ENCODE measurements at regions not wholly inside any gene's neighbourhood (a gene's known extent, or its start where the extent isn't known, plus 50 kb on each side); places are given as distances from the start of the nearest gene placed in this dataset.
"Not testable (repeated sequence)": the region's sequence is repeated elsewhere in the genome, so short reads cannot be mapped to it uniquely, and the experiment has no call there.

DNA sequence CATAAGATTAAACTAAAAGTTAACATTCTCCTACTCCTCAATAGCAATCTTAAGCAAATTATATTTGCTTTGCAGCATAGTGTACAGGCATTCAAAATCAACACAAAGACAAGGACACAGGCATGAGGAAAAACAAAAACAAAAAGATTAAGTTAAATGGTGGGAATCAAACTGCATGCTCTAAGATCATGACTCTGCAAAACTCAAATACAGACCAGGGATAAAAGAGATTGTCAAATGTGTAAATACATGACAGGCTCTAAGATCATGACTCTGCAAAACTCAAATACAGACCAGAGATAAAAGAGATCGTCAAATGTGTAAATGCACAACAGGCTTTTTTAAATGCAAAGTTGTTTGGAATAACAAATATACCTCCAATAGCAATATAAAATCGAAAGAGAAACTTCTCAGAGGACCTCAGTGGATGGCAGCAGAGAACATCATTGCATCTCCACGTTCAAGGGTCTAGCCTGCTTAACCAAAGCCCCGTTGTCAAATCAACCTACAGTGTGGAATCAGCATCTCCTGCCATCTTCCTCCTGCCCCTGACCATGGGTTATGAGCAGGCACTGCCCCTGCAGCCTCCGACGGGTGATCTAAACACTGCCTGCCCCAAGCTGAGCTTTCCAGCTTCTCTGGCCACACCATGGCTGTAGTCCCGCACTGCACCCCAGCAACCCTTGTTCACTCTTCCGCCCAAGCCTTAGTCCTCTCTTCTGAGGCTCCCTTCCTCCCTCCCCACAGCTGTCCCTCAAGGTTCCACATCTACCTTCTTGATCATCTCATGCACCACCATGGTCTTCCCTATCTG is 446.1 kb downstream of the SOX9 start:
- no peak for DNase-seq

DNA sequence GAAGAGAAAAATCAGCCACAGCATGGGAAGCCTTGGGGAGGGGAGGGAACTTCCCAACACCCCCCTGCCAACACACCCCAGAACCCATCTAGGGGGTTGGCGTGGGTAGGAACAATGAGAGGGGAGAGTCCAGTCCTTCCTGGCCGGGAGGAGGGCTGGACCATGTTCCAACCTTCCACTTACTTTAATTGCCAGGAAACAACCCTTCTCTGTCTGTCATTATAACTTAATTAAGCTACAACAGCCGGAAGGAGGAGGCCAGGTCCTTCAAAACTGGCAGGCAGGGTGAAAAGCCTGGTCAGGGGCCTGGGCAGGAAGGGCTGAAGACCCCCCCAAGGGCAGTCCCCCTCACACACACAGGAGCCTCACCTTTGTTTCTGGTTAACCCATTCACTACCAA is 447.0 kb downstream of the SOX9 start:
- no peak for DNase-seq

DNA sequence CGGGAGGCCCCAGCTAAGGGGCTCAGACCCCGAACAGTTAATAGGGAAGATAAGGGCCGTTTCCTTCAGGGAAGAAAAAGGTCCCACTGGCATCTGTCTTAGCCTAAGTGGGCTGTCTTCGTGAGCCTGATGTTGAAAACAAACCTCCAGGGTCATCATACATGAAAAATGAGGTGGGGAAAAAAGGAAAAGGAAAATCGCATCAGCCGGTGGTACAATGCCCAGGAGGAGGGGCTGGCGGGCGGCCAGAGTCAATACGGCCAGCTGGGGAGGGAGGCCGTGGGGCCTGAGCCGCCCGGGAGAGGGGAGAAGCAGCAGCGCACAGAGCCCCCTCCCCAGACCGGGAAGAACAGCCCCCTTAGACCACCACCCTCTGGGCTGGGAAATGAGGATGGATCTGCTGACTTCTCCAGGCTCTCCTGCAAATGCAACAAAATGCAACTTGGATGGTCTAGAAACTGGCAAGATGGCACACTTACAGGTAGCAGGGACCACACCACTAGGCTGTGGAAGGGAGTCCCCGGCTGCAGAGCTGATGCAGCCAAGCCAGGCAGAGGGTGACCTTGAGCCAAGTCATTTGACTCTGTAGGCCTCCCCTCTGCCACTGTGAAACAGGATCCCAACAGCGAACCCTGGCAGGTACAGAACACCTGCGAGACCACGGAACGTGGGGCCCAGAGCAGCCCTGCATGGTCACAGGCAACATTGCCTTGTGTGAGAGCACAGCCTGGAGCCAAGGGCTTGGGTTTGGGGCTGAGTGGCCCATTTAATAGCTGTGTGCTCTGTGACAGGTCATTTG is 448.5 kb downstream of the SOX9 start:
- no peak for DNase-seq

DNA sequence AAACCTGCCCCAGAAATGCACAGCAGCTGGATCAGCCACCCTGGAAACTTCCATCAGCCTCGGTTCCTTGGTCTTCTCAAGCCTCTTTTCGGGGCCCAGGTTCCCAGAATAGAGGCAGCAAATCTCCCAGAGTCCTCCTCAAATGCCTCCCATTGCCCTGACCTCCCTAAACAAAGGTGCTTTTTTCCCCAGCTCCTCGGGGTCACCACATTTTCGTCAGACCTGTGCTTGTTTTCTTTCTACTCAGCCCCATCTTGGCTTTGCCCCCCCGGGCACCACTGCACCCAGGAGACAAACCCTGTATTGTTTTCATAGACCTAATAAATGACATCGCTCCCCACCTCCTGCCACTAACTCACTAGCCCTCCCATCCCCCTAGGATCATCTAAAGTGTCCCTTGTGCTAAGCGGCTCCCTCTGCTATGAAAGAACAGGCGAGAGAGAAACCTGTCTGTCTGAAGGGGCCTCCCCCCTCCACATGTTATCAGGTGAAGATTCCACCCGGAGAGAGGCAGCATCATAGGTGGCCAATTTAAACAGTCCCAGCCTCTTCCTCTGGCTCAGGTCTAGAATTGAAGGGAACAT is 451.1 kb downstream of the SOX9 start:
- no peak for DNase-seq

DNA sequence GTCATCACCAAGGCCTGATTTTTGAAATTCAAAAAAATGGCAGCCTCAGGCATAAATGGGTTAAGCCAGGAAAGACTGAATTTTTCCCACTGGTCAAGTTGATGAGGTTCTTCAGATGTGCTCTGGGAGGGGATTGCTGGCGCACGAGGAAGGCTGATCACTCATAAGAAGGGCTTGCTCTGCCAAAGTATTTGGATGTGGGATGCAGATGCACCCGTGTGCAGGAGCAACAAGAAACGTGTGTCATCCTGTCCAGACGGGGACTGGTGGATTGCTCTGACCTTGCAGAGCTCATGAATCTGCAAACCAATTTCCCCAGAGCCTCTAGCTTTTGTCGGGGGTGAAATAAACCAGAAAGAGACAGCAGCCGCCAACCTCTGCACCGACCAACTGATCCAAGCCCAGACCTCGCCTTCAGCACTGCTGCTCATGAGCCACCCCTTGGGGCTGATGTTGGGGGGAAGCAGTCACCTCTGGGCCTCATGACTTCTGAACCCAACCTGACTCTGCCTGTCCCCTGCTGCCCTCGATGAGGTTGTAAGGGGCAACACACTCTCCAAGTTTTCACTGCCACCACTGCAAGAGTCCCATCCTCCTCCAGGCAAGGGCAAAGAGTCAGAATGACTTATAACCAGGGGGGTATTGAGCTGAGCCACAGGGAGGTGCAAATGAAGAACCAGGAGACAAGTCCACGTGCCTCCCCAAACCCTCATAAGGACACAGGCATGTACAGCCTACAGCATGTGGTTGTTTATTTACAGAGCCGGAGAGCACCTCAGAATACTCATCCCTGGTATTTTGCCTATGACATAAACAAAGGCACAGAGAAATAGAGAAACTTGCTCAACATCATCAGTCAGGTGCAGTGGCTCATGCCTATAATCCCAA is 452.0 kb downstream of the SOX9 start:
- no peak for DNase-seq

DNA sequence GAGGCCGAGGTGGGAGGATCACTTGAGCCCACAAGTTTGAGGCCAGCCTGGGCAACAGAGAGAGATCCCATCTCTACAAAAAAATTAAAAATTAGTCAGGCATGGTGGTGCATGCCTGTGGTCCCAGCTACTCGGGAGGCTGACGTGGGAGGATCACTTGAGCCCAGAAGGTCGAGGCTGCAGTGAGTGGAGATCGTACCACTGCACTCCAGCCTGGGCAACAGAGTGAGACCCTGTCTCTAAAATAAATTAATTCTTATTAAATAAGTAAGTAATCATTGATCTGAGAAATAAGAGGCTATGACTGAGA is 452.6 kb downstream of the SOX9 start:
- DNase-seq: not testable (repeated sequence)

DNA sequence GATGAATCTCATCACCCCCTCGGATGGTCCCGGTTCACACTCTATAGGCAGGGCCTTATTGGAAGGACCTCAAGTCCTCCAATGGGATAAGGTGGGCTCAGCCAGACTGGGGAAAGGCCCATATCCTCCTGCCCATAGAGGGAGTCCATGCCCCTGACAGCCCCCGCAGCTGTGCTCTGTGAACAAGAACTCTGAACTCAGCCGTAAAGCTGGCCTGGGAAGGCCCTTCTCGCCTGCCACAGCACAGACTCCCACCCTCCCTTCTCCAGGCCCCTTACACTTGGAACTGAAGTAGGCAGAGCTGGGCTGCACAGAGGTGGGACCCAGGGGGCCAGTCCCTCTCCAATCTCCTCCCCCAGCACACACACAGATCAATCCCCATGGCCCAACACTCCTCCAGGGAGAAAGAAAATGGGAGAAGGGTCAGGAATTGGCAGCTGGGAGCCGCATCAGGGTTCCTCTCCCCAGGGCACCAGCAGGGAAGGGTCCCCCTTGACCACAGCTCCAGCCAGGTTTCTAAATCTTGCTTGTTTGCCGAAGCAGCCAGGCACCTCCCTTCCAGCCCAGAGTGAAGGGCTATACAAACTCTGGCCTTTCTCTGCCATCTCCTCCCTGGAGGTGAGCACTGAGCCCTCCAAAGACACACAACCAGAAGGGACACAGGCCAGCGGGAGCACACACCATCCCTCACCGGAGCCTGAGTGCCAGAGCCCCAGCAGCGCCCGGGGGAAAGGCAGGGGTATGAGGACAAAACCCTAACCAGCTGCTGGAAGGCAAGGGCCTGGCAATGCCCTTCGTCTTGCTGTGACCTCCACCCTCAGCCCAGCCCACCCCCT is 454.1 kb downstream of the SOX9 start:
- DNase-seq: no peak

DNA sequence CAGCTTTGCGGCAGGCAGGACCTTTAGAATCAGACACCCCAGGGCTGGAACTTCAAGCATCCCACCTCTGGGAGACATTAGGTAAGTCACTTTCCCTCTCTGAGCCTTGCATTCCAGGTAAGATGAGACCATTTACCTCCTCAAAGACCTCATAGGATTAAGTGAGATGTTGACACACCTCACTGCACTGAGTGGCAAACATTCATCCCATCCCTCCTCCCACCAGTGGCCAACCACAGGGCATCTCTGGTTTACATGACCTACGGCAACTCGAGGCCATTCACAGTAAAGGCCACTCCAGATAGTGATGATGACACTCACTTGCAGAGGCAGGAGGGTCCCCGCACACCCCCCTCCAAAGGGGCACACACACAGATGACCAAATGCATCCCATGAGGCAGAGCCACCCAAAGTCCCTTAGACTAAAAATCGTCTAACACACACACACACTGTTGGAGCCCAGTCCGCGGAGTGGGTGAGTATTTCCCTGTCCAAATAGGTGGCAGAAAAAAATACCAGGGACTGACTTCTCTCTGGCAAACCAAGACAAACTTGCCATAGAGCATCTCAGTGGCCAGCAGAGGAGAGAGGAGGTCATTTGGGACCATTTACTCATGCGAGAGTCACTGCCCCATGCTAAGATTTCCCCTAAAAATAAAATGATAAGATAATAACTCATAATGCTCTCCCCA is 454.9 kb downstream of the SOX9 start:
- DNase-seq: no peak

DNA sequence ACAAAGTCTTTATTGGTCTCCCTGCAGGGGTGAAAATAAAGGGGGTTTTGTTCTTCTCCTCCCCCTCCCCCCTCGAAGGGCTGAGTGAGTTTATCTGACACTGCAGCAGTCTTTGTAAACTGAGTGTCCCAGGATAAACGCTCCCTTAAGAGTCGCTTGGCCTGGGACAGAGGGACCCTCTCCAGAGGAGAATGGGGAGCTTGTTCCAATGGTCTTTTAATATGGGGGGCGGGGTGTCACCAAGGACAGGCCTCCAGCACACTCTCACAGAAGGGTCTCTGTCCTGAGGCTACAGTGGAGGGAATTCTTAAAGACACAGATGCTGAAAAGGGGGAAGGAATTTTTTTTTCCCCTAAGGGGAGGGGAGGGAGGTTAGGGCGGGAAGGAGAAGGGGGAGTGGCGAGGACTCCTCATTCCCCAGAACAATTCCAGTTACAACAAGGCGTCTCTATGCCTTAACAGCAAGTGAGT is 455.5 kb downstream of the SOX9 start:
- DNase-seq: no peak

DNA sequence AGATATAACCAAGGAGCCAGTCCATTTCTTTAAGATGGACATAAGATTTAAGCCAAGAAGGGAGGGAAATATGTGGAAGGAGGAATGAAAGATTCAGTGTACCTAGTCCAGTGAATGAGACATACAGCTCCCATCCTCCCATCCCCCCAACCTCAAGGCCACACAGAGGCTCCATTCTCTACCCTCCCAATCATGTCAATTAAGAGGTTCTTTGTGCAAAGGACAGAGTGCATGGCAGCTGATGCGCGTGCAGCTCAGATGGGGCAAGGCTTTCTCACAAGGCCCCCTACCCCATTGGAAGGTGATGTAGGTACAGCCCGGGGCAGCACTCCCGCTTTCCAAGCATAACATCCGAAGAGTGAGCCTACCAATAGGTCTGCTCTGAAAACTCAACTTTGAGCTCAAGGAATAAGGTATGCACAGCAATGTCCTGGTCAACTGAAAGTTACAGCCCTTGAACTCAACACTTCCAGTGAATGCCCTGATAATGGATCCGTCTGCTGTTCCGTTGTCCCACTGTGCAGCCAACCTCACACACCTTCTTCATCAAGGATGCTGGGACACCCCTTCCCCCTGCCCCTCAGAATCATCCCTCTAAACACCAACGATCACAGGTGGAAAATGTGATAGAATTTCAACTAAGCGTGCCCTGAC is 458.1 kb downstream of the SOX9 start:
- no peak for DNase-seq

DNA sequence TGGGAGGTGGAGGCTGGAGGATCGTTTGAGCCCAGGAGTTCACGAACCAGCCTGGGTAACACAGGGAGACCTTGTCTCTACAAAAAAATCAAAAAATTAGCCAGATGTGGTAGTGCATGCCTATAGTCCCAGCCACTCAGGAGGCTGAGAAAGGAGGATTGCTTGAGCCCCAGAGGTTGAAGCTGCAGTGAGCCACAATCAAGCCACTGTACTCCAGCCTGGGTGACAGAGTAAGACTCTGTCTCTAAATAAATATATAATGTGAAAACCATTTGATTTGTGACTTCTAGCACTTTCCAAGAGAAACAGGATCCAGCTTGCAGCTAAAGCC is 459.1 kb downstream of the SOX9 start:
- DNase-seq: no peak

DNA sequence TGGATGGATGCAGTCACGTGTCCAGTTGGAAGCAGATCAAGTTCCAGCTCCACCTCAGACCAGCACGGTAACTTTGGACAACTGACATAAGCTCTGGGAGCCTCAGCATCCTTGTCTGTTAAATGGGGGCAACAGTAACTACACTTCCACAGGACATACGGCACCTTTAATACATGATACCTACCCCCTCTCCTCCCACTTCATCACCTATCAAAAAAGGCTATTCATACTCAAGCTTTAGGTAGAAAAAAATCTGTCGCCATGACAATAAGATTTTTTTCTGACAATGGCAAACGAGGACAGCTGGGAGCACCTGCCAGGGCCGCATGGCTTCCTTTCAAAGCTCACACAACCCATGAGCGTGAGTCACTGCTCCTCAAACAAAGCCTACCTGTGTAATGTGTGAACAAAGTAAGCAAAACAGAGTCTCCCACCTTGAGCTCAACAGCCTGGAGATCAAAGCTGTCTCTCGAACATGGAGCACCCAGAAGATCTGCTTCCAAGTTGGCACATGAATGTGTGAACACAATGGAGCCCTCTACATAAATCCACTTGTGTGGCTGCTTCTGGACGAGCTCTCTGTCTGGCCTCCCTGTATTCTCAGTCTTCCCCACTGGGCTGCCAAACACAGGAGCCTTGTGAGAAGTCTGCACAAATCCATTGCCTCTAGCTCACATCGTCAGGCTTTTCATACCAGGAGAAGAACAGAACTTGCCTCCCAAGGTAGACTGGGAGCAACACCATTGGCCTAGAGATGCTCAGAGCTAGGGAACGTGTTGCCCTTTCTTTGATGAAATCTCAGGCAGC is 459.7 kb downstream of the SOX9 start:
- DNase-seq: peak; percentile 66

DNA sequence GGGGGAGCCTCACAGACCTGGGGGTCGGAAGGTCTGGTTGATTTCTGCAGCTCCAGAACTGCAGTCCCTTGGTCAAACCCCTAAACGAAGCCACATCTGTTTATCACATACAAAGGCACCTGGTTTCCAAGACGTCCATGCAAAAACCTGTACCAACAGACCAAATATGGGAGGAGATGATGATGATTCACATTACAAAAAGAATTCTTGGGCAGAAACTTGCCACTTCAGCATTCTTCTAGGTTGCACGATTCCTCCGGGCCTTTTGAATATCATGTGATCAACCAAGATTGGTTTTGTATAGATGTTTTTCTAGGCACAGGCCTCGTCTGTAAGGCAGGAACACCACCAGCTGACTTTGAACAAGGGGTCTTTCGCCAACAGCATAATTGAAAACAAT is 466.3 kb downstream of the SOX9 start:
- no peak for DNase-seq

DNA sequence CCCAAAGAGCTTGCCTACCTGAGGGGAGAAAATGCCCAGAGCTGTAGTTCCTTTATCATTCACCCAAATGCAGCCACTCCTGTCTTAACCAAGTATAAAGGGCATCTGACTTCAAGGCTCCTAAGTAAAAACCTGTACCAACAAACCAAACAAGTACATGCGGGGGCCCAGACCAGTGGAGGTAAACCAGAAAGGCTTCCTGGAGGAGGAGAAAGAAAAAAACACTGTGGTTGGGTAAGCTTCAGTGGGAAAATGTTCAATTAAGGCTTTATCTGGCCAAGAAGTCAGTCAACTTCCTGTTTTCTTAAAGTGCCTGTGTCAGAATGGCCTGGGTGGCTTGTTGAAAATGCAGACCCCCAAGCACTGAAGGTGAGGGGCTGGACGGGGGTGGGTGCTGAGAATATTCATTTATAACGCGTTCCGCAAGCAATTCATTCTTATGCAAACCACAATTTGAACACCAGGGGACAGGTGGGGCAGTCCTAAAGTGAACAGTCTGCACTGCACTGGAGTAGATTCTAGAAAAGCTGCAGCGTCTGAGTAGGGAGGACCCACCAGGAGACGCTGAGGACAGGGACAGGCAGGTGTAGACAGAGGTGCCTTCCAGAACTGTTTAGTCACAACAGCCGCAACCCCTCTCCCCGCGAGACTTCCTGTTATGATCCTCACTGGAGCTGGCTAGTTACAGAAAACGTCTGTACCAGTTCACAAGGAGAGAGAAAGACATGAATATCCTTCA is 467.1 kb downstream of the SOX9 start:
- DNase-seq: peak; percentile 13

DNA sequence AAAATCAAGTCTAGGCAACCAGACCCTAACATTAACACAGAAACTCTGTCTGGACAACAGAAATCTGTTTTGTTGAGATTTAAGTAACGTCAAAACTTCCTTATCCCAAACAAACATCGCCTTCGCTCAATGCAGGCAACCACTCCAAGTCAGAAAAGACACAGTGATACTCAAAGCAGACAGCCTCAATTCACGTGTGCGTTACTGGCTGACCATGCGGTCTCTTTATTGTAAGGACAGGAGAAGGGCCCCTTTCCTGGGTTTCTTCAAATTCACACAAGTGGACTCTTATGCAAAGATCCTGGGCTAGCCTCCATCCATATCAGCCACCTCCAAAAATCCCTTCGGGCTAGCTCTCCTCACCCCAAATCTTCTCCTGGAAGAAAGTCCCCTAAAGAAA is 467.7 kb downstream of the SOX9 start:
- DNase-seq: no peak

DNA sequence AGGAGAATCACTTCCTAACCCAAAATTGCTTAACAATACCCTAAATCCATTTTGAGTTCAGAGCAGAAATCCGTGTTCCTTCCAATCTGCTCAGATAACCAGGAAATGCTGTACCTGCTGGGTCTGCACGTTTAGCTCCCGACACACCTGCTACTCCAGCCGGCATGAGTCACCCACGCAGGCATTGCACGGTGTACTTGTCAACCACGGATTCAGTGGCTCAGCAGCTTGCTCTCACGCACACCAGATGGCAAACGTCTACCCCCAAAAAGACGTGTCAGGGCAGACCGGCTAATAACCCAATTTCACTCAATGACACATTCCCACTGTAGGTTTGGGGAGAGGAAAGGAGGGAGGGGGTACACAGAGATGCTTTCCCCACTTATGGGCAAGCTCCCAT is 468.1 kb downstream of the SOX9 start:
- peak; percentile 75 for DNase-seq

DNA sequence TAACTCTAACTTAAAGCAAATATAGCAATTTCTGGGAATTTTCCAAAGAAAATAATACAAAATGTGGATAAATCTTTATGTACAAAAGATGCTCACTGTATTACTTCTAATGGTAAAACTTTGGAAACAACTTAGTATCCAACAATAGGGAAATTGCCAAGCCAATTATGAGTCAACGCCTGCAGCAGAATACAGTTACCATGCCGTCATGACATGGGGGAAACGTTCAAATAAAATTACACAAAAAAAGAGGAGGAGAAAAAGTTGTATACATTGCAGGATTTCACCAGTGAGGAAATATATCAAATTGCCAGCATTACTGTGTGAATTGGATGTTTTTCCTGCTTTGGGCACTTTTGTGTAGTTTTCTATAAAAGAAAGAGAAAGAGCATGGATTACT is 469.6 kb downstream of the SOX9 start:
- no peak for DNase-seq

DNA sequence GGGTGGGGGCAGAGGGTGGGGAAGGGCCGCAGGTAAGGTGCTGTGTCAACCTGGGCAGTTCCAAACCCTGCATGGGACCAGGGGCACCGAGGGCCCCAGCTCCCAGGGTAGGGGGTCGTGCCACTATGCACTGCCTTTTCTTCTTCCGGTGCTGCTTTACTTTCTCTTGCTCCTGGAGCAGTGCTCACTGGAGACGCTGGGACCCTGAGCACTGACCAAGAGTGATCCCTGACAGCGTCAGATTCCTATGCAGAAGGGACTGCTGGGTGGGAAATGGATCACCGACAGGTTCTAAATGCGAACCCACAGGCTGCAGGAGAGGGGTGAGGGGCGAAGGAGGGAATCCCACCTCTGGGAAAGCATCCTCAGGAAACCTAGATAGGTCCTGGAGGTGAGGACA is 470.1 kb downstream of the SOX9 start:
- DNase-seq: no peak

Measured in DMS79 (cell line).